ENCODE measurements at regions not wholly inside any gene's neighbourhood (a gene's known extent, or its start where the extent isn't known, plus 50 kb on each side); places are given as distances from the start of the nearest gene placed in this dataset.

GRCh38 chr21:34201001-34201400 lies 127.6 kb downstream of the MRPS6 start:
- H3K36me3 ChIP-seq (ENCODE audit: insufficient read depth, low read length) = no peaks in the 10 kb centered on the region
- no peaks in the 10 kb centered on the region for H3K4me1 ChIP-seq (ENCODE audit: insufficient read depth, low read length, severe bottlenecking)
- H3K79me2 ChIP-seq (ENCODE audit: insufficient read depth, low read length) = no peaks in the 10 kb centered on the region
- no peaks in the 10 kb centered on the region for H3K27me3 ChIP-seq (ENCODE audit: insufficient read depth, low read length)
- H3K27ac ChIP-seq (ENCODE audit: low read depth, low read length, poor library complexity, severe bottlenecking) = no peak overlapping the region
- TF ChIP-seq, protein P1, sequence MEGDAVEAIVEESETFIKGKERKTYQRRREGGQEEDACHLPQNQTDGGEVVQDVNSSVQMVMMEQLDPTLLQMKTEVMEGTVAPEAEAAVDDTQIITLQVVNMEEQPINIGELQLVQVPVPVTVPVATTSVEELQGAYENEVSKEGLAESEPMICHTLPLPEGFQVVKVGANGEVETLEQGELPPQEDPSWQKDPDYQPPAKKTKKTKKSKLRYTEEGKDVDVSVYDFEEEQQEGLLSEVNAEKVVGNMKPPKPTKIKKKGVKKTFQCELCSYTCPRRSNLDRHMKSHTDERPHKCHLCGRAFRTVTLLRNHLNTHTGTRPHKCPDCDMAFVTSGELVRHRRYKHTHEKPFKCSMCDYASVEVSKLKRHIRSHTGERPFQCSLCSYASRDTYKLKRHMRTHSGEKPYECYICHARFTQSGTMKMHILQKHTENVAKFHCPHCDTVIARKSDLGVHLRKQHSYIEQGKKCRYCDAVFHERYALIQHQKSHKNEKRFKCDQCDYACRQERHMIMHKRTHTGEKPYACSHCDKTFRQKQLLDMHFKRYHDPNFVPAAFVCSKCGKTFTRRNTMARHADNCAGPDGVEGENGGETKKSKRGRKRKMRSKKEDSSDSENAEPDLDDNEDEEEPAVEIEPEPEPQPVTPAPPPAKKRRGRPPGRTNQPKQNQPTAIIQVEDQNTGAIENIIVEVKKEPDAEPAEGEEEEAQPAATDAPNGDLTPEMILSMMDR (IDR thresholded peaks at IDR 0.05; ENCODE audit: low read length) = no peak
- no peak for TF ChIP-seq EZH2 (IDR thresholded peaks at IDR 0.05; ENCODE audit: borderline replicate concordance, low read length)
- H2AFZ ChIP-seq (ENCODE audit: low read length) = no peak overlapping the region
- no peaks in the 10 kb centered on the region for H3K9me2 ChIP-seq (ENCODE audit: low read depth, low read length)
- H3K9ac ChIP-seq (ENCODE audit: low read length) = no peak overlapping the region
- H3K9me3 ChIP-seq (ENCODE audit: low read length) = no peaks in the 10 kb centered on the region
- no peaks in the 10 kb centered on the region for H3F3A ChIP-seq (ENCODE audit: insufficient read depth, low read length)
- no peaks in the 10 kb centered on the region for H4K20me1 ChIP-seq (ENCODE audit: insufficient read depth, low read length)
- no peak overlapping the region for H3K4me2 ChIP-seq (ENCODE audit: low read length)
- H3K4me3 ChIP-seq (ENCODE audit: low read depth, low read length, poor library complexity, severe bottlenecking) = no peak overlapping the region

DNA sequence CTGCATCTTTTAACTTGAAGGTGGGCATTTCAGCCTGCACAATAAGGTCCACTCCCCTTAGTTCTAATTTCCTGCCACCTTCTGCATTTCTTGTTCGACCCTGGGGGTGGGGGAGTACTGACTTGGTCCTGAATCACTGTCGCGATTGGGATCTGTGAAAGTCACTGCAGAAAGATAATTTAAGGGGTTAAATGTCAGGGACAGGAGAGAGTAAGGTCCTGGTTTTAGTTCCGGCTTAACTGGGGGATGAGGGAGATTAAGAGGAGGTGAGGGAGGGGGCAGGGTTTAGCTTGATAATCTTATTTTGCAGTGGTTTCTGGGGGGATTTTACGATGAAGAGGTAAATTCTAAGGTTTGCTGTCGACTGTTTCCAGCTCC lies 128.1 kb downstream of the MRPS6 start:
- H3K27ac ChIP-seq (ENCODE audit: low read depth, low read length, poor library complexity, severe bottlenecking) = no peak overlapping the region
- TF ChIP-seq EZH2 (IDR thresholded peaks at IDR 0.05; ENCODE audit: borderline replicate concordance, low read length) = no peak
- TF ChIP-seq, protein P1 (IDR thresholded peaks at IDR 0.05; ENCODE audit: low read length) = no peak
- H3K4me2 ChIP-seq (ENCODE audit: low read length) = no peak overlapping the region
- H2AFZ ChIP-seq (ENCODE audit: low read length) = no peak overlapping the region
- no peaks in the 10 kb centered on the region for H4K20me1 ChIP-seq (ENCODE audit: insufficient read depth, low read length)
- H3K27me3 ChIP-seq (ENCODE audit: insufficient read depth, low read length) = no peaks in the 10 kb centered on the region
- H3K9me3 ChIP-seq (ENCODE audit: low read length) = no peaks in the 10 kb centered on the region
- no peaks in the 10 kb centered on the region for H3K9me2 ChIP-seq (ENCODE audit: low read depth, low read length)
- H3K4me3 ChIP-seq (ENCODE audit: low read depth, low read length, poor library complexity, severe bottlenecking) = no peak overlapping the region
- no peaks in the 10 kb centered on the region for H3K36me3 ChIP-seq (ENCODE audit: insufficient read depth, low read length)
- H3K9ac ChIP-seq (ENCODE audit: low read length) = no peak overlapping the region
- no peaks in the 10 kb centered on the region for H3K4me1 ChIP-seq (ENCODE audit: insufficient read depth, low read length, severe bottlenecking)
- no peaks in the 10 kb centered on the region for H3F3A ChIP-seq (ENCODE audit: insufficient read depth, low read length)
- no peaks in the 10 kb centered on the region for H3K79me2 ChIP-seq (ENCODE audit: insufficient read depth, low read length)

DNA sequence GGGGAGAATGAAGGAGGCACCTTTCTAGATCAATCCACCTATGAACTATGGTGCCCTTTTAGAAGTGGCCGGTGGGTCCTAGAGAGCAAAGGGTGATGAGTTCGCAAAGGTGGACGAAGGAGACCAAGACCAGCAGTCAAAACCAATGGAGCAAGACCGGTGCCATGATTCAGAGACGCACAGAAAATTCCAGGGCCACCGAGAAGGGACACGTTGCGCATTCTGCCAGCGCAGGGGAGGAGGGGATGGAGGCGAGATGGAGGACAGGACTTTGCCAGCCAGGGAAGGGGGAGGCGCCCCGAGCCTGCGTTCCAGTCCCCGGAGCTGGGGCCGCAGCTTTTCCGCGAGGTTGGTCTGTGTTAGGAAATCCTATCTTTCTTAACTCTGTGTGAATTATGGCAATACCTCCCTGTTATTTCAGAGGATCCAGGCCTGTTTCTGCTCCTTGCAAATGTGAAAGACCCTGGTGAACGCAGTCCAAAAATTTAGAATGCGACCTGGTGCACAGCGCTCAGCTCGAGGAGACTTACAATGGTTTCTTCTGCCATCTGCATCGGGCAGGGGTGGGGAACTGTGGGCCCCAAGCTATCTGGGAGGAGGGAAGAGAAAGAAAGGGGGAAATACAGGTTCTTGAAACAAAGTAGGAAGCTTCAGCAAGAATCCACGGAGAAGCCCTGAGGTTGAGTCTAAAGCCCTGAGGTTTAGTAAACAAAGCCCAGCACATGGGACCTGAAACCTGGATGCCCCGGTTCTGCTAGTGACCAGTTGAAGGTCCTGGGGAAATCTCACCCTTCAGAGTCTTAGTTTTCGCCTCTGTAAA lies 129.4 kb downstream of the MRPS6 start:
- H3K9ac ChIP-seq (ENCODE audit: low read length) = no peak overlapping the region
- H3K79me2 ChIP-seq (ENCODE audit: insufficient read depth, low read length) = no peaks in the 10 kb centered on the region
- no peak overlapping the region for H3K27ac ChIP-seq (ENCODE audit: low read depth, low read length, poor library complexity, severe bottlenecking)

More for the DNA sequence above, 129.4 kb downstream of the MRPS6 start:
- Histone ChIP-seq H3K9me3 (ENCODE audit: low read length) (no peaks in the 10 kb centered on the region), H3K36me3 (ENCODE audit: insufficient read depth, low read length) (no peaks in the 10 kb centered on the region), H2AFZ (ENCODE audit: low read length) (no peak overlapping the region), H3K4me2 (ENCODE audit: low read length) (no peak overlapping the region), H3F3A (ENCODE audit: insufficient read depth, low read length) (no peaks in the 10 kb centered on the region), H3K4me3 (ENCODE audit: low read depth, low read length, poor library complexity, severe bottlenecking) (no peak overlapping the region), H4K20me1 (ENCODE audit: insufficient read depth, low read length) (no peaks in the 10 kb centered on the region), H3K9me2 (ENCODE audit: low read depth, low read length) (no peaks in the 10 kb centered on the region), H3K27me3 (ENCODE audit: insufficient read depth, low read length) (no peaks in the 10 kb centered on the region), H3K4me1 (ENCODE audit: insufficient read depth, low read length, severe bottlenecking) (no peaks in the 10 kb centered on the region)
- no peak for TF ChIP-seq EZH2 (IDR thresholded peaks at IDR 0.05; ENCODE audit: borderline replicate concordance, low read length)
- TF ChIP-seq, protein P1 (IDR thresholded peaks at IDR 0.05; ENCODE audit: low read length) = no peak
